Smooth muscle cell (in vitro differentiated cells): ENCODE measurements at regions not wholly inside any gene's neighbourhood (a gene's known extent, or its start where the extent isn't known, plus 50 kb on each side); places are given as distances from the start of the nearest gene placed in this dataset.

Experiments used
- DNase-seq: peaks from one replicate; lab custom pipeline; 2025; ENCODE audit not compliant: unreplicated experiment; lab: John Stamatoyannopoulos, UW
- H2AFZ ChIP-seq: fragments of 200-600 bp; sonication (generic); 2 replicates; pipeline ENCODE4 v1.6.0; 2016; ENCODE audit warnings: antibody characterized with exemption, low read depth, mild to moderate bottlenecking
- H3F3A ChIP-seq: fragments of 200-600 bp; sonication (generic); 2 replicates; pipeline ENCODE4 v1.6.0; 2017; ENCODE audit warnings: antibody characterized with exemption, low read depth
- H3K27ac ChIP-seq: fragments of 200-600 bp; sonication (generic); 2 replicates; pipeline ENCODE4 v1.5.1; 2016; ENCODE audit warnings: low read depth, mild to moderate bottlenecking
- H3K27me3 ChIP-seq: fragments of 200-600 bp; sonication (generic); 2 replicates; pipeline ENCODE4 v1.6.1; 2016; ENCODE audit warnings: low read depth, mild to moderate bottlenecking
- H3K36me3 ChIP-seq: fragments of 200-600 bp; sonication (generic); 2 replicates; pipeline ENCODE4 v1.5.1; 2016; ENCODE audit warnings: low read depth
- H3K4me1 ChIP-seq: fragments of 200-600 bp; sonication (generic); 2 replicates; pipeline ENCODE4 v1.5.1; 2016; ENCODE audit warnings: low read depth
- H3K4me2 ChIP-seq: fragments of 200-600 bp; sonication (generic); 2 replicates; pipeline ENCODE4 v1.6.0; 2016; ENCODE audit warnings: mild to moderate bottlenecking
- H3K4me3 ChIP-seq: fragments of 200-600 bp; sonication (generic); 2 replicates; pipeline ENCODE4 v1.5.1; 2016; ENCODE audit warnings: mild to moderate bottlenecking
- H3K79me2 ChIP-seq: fragments of 200-600 bp; sonication (generic); 2 replicates; pipeline ENCODE4 v1.6.0; 2016; ENCODE audit warnings: low read depth, mild to moderate bottlenecking
- H3K9ac ChIP-seq: fragments of 200-600 bp; sonication (generic); 2 replicates; pipeline ENCODE4 v1.6.0; 2016; ENCODE audit warnings: low read depth
- H3K9me3 ChIP-seq: fragments of 200-600 bp; sonication (generic); replicated peaks from 2 replicates; pipeline ENCODE4 v1.5.1; 2016; ENCODE audit warnings: low read depth
- H4K20me1 ChIP-seq: fragments of 200-600 bp; sonication (generic); 2 replicates; pipeline ENCODE4 v1.6.0; 2016; ENCODE audit warnings: low read depth
- WGBS: methylation state at CpG from one replicate; pipeline ENCODE4 v1.1.7; 2016; ENCODE audit warnings: low lambda C conversion rate; 5-methylcytosine and 5-hydroxymethylcytosine counted together
- small RNA-seq: library from RNA; depleted of rRNA; stranded (forward); fragments of <200 nt; gene quantifications from one replicate; pipeline ENCODE3, GENCODE V24; 2014
- TF ChIP-seq, protein P1 (sequence below): fragments of 200-600 bp; sonication (generic); IDR thresholded peaks from 2 replicates; pipeline ENCODE4 v1.5.1; 2017; ENCODE audit warnings: borderline replicate concordance, mild to moderate bottlenecking, antibody characterized with exemption; ENCODE audit not compliant: insufficient read depth, poor library complexity, severe bottlenecking

DNA sequence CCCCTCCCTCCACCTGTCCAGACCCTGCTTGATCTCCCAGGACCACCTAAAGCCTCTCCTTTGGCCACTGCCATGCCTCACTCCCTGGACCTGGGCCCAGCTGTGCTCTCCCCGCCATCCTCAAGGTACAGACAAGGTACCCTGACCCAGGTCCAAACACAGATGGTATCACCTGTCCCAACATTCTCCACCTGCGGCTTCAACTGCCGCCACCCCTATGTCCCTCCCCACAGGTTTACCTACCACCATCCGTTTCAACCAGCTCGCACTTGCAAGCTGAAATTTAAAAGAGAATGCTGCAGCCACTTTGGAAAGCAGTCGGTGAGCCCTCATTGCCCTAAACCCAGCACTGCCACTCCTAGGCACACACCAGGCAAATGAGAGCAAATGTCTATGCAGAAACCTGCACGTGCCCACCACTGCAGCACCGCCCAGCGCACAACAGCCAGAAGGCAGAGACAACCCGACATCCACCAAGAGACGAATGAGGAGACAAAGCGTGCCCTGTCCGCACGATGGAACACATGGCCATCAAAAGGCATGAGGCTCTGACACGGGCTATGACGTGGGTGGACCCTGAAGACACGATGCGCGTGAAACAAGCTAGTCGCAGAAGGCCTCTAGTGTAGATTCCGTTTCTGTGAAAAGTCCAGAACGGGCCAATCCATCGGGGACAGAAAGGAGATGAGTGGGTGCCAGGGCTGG is 71.0 kb downstream of the RFLNA start:
- no peaks in the 10 kb centered on the region for H3K4me1 ChIP-seq
- H3K9ac ChIP-seq = no peak overlapping the region
- peaks cover 64% of the 10 kb centered on the region for H3K79me2 ChIP-seq
- no peaks in the 10 kb centered on the region for H3K9me3 ChIP-seq
- no peak overlapping the region for H3K4me2 ChIP-seq
- no peaks in the 10 kb centered on the region for H3F3A ChIP-seq
- no peaks in the 10 kb centered on the region for H3K27me3 ChIP-seq
- TF ChIP-seq, protein P1, sequence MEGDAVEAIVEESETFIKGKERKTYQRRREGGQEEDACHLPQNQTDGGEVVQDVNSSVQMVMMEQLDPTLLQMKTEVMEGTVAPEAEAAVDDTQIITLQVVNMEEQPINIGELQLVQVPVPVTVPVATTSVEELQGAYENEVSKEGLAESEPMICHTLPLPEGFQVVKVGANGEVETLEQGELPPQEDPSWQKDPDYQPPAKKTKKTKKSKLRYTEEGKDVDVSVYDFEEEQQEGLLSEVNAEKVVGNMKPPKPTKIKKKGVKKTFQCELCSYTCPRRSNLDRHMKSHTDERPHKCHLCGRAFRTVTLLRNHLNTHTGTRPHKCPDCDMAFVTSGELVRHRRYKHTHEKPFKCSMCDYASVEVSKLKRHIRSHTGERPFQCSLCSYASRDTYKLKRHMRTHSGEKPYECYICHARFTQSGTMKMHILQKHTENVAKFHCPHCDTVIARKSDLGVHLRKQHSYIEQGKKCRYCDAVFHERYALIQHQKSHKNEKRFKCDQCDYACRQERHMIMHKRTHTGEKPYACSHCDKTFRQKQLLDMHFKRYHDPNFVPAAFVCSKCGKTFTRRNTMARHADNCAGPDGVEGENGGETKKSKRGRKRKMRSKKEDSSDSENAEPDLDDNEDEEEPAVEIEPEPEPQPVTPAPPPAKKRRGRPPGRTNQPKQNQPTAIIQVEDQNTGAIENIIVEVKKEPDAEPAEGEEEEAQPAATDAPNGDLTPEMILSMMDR = no peak
- peaks cover 100% of the 10 kb centered on the region for H4K20me1 ChIP-seq
- no peak for DNase-seq
- no peak overlapping the region for H3K4me3 ChIP-seq
- H3K27ac ChIP-seq = no peak overlapping the region
- no peaks in the 10 kb centered on the region for H3K36me3 ChIP-seq
- no peak overlapping the region for H2AFZ ChIP-seq
- WGBS = 96% methylated on average over 23 of the region's 23 CpGs

Small RNAs in the stretch of these regions (small RNA-seq; reads per million reads assigned to genes)
- gene AC073916.1 = 0.58 reads per million, percentile 20 among the genes with 10 or more reads in this experiment
